Fibroblast of the aortic adventitia (primary cell): ENCODE measurements at regions not wholly inside any gene's neighbourhood (a gene's known extent, or its start where the extent isn't known, plus 50 kb on each side); places are given as distances from the start of the nearest gene placed in this dataset.
"Not testable (repeated sequence)": the region's sequence is repeated elsewhere in the genome, so short reads cannot be mapped to it uniquely, and the experiment has no call there.

Experiments
- DNase-seq: peaks from one replicate; pipeline ENCODE4 v3.0.0-alpha.2; 2010; ENCODE audit warnings: low read depth
- H3K4me3 ChIP-seq: 2 replicates; pipeline ENCODE4 v1.5.1; 2011; ENCODE audit warnings: low read depth, mild to moderate bottlenecking, control low read depth, low read length, moderate library complexity
- TF ChIP-seq, protein P1 (sequence below): IDR thresholded peaks from 2 replicates; pipeline ENCODE4 v1.5.1; 2011; ENCODE audit warnings: mild to moderate bottlenecking, low read length, control low read depth, inconsistent platforms; ENCODE audit not compliant: insufficient read depth

GRCh38 chr1:229013981-229014380 lies 256.9 kb upstream of the RAB4A start:
- no peak overlapping the region for H3K4me3 ChIP-seq
- TF ChIP-seq, protein P1, sequence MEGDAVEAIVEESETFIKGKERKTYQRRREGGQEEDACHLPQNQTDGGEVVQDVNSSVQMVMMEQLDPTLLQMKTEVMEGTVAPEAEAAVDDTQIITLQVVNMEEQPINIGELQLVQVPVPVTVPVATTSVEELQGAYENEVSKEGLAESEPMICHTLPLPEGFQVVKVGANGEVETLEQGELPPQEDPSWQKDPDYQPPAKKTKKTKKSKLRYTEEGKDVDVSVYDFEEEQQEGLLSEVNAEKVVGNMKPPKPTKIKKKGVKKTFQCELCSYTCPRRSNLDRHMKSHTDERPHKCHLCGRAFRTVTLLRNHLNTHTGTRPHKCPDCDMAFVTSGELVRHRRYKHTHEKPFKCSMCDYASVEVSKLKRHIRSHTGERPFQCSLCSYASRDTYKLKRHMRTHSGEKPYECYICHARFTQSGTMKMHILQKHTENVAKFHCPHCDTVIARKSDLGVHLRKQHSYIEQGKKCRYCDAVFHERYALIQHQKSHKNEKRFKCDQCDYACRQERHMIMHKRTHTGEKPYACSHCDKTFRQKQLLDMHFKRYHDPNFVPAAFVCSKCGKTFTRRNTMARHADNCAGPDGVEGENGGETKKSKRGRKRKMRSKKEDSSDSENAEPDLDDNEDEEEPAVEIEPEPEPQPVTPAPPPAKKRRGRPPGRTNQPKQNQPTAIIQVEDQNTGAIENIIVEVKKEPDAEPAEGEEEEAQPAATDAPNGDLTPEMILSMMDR, result no peak
- no peak for DNase-seq

GRCh38 chr1:229015806-229016205 lies 255.1 kb upstream of the RAB4A start:
- H3K4me3 ChIP-seq, result no peak overlapping the region
- TF ChIP-seq, protein P1, result no peak
- no peak for DNase-seq

GRCh38 chr1:229017091-229017490 lies 253.8 kb upstream of the RAB4A start:
- H3K4me3 ChIP-seq, result no peak overlapping the region
- TF ChIP-seq, protein P1, result no peak

GRCh38 chr1:229018674-229019295 lies 252.1 kb upstream of the RAB4A start:
- TF ChIP-seq, protein P1, result no peak
- no peak overlapping the region for H3K4me3 ChIP-seq
- no peak for DNase-seq

More at GRCh38 chr1:229017091-229017490, 253.8 kb upstream of the RAB4A start:
- no peak for DNase-seq

GRCh38 chr1:229019663-229020271 lies 251.1 kb upstream of the RAB4A start:
- TF ChIP-seq, protein P1, result no peak
- DNase-seq, result peak; percentile 10
- no peak overlapping the region for H3K4me3 ChIP-seq

- not testable (repeated sequence) for DNase-seq, H3K4me3 ChIP-seq
Observed at GRCh38 chr1:229021034-229021433, 249.9 kb upstream of the RAB4A start.

DNA sequence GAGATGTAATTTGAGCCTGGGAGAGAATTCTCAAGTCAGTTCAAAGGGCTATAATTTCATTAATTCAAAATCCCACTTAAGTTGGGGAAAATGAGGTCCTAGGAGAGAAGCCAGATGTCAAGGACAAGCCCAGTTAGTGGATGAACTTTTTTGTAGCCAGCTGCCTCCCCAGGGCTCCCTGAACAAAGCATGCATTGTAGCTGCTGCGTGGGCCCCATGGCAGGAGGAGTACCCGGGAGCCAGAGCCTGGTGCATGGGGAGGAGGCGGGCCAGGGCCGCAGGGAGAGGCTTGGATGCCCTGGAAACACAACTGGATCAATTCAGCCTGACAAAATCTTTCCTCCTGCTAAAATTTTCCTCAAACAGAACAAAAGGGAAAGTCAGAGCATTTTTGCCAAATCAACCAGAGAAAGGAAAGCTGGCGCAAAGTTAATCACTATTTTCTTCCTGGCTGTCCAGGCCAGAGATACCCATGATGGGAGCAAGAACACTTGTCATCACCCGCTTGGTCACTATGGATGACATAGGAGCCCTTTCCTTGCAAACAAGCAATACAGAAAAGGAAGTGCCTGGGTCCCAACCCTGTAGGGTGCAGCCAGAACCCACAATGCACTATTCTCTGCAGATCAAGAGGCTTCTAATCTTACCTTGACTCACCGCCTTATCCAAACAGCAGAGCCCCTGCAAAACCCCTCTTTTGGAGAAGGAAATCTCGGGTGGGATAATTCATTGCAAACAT lies 248.1 kb upstream of the RAB4A start:
- TF ChIP-seq, protein P1, result no peak
- H3K4me3 ChIP-seq, result no peak overlapping the region
- no peak for DNase-seq
